Bronchial epithelial cell (primary cell): ENCODE measurements at regions not wholly inside any gene's neighbourhood (a gene's known extent, or its start where the extent isn't known, plus 50 kb on each side); places are given as distances from the start of the nearest gene placed in this dataset.

Experiments
- DNase-seq: peaks from one replicate; pipeline ENCODE4 v3.0.0-alpha.2; 2010; ENCODE audit warnings: low read depth
- FAIRE-seq: peaks from 2 replicates; lab custom pipeline; 2011; peaks lifted over from hg19 to GRCh38; lab: Jason Lieb, UNC
- H3K27me3 ChIP-seq: 2 replicates; pipeline ENCODE4 v1.5.1; 2011; ENCODE audit warnings: low read length; ENCODE audit not compliant: control insufficient read depth, insufficient read depth
- H3K36me3 ChIP-seq: 2 replicates; pipeline ENCODE4 v1.5.1; 2011; ENCODE audit warnings: low read length; ENCODE audit not compliant: control insufficient read depth, insufficient read depth
- H3K4me3 ChIP-seq: 2 replicates; pipeline ENCODE4 v1.5.1; 2011; ENCODE audit warnings: mild to moderate bottlenecking, low read depth, low read length, control low read depth
- CTCF ChIP-seq: IDR thresholded peaks from 2 replicates; pipeline ENCODE4 v1.5.1; 2011; ENCODE audit warnings: mild to moderate bottlenecking, moderate library complexity, low read length, control low read depth, inconsistent platforms; ENCODE audit not compliant: insufficient read depth, severe bottlenecking

GRCh38 chr6:3908223-3908622 is 59.0 kb downstream of the FAM50B start:
- FAIRE-seq (no peak), DNase-seq (no peak)
- H3K36me3 ChIP-seq = no peaks in the 10 kb centered on the region
- H3K27me3 ChIP-seq = peaks cover 14% of the 10 kb centered on the region
- TF ChIP-seq CTCF = no peak
- no peak overlapping the region for H3K4me3 ChIP-seq

GRCh38 chr6:3908961-3909360 is 59.8 kb downstream of the FAM50B start:
- no peak for FAIRE-seq

DNA sequence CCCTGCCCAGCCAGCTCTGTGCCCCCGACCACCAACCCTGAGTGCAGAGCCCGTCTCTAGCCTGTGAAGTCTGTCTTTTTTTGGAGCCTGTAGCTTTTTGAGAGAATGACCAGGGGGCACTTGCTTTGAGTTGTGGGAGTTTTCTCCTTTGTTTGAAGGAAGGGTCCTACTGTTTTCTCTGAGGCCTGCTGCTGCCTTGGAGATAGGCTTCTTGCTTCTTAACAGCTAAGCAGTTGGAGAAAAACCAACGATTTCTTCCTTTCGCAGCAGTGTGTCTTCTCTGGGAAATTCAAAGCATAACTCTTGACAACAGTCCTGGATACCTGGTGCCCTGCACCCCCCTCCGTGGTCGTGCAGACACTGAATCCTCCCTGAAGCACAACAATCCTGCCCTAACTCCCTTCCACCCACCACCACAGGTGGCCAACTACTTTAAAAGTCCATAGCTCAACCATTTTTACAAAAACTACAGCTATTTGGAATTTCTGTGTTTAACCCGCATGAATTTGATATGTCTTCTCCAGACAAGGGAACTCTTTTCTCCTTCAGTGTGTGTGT is 61.0 kb downstream of the FAM50B start:
- DNase-seq (no peak), FAIRE-seq (no peak)
- Histone ChIP-seq H3K36me3 (no peaks in the 10 kb centered on the region), H3K4me3 (no peak overlapping the region), H3K27me3 (peaks cover 12% of the 10 kb centered on the region)
- no peak for TF ChIP-seq CTCF

More at GRCh38 chr6:3908961-3909360, 59.8 kb downstream of the FAM50B start:
- no peak for DNase-seq
- TF ChIP-seq CTCF = no peak
- no peaks in the 10 kb centered on the region for H3K36me3 ChIP-seq
- H3K27me3 ChIP-seq = peaks cover 13% of the 10 kb centered on the region
- no peak overlapping the region for H3K4me3 ChIP-seq

GRCh38 chr6:3911130-3911529 is 62.0 kb downstream of the FAM50B start:
- no peak for TF ChIP-seq CTCF
- FAIRE-seq (no peak), DNase-seq (no peak)
- peaks cover 12% of the 10 kb centered on the region for H3K27me3 ChIP-seq
- no peak overlapping the region for H3K4me3 ChIP-seq
- no peaks in the 10 kb centered on the region for H3K36me3 ChIP-seq

DNA sequence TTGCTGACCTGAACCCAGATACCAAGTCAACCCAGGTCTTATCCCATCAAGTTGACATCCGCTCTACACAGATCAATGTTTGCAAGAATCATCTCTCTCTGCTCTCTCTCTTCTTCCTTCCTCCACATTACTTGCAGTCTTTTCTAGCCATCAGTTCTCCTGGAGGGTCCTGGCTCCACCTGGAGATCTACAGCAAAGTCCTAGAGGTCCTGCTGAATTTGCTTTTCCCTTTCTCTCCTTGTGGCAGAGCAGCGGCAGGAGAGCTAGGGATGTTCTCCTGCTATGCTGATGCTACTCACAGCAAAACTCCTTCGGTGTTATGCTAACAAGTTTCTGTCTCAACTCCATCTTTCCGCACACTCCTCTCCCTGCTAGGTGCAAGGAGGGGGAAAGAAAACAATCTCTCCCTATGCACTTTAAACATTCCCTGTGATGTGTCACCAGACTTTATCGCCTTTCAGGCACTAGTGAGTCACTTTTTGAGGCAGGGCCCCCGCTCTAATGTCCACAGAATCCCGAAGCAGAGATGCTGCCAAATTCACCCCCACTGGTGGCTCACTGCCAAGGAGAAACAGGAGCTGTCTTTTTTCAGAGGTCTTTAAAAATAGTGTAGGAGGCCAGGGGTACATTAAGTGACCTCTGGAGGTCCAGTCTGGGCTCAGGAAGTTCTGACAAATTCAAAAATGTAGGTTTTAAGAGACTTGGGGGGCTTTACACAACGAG is 62.6 kb downstream of the FAM50B start:
- H3K27me3 ChIP-seq = peaks cover 9% of the 10 kb centered on the region
- TF ChIP-seq CTCF = no peak
- no peak overlapping the region for H3K4me3 ChIP-seq
- no peaks in the 10 kb centered on the region for H3K36me3 ChIP-seq
- DNase-seq (peak; percentile 87), FAIRE-seq (no peak)
